ENCODE measurements at regions not wholly inside any gene's neighbourhood (a gene's known extent, or its start where the extent isn't known, plus 50 kb on each side); places are given as distances from the start of the nearest gene placed in this dataset.

DNA sequence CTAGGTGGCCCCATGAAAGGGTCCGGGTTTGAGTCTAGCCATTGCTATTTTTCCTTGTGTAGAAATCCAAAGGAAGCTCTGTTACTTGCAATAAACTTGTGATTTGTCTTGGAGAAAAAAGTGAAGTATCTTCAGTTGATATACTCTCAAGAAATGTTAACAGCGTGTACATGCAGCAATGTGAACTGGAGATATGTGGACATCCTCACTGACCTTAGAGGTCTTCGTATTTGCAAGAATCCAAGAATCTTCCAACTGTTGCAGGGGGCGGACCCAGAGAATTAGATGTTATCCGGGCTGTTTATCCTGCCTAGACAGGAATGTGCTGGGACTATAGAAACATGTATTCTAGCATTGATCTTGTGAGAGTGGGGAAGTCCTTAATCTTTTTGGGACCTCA is 187.6 kb downstream of the KCNS3 start:
- TF ChIP-seq CTCF (IDR thresholded peaks at IDR 0.05) (no peak), POLR2A (IDR thresholded peaks at IDR 0.05) (no peak)
